Tibial nerve (tissue), 4 donors: ENCODE measurements at regions not wholly inside any gene's neighbourhood (a gene's known extent, or its start where the extent isn't known, plus 50 kb on each side); places are given as distances from the start of the nearest gene placed in this dataset.

Experiments
- DNase-seq, 2 donors: peaks; one replicate each; pipeline ENCODE4 v3.0.0-alpha.2; 2019; ENCODE audit warnings: low spot score in 2 of 2
- H3K27ac ChIP-seq, 4 donors: fragments of 200-600 bp; sonication (generic) in 3 of 4; one replicate each; pipeline ENCODE4 v1.5.1; 2017 to 2019; ENCODE audit warnings: mild to moderate bottlenecking in 1 of 4
- H3K27me3 ChIP-seq, 2 donors: fragments of 200-600 bp; sonication (generic) in 1 of 2; one replicate each; pipeline versions ENCODE4 v1.5.1 to v1.6.0; 2017 to 2019
- H3K36me3 ChIP-seq, 3 donors: fragments of 200-600 bp; sonication (generic); one replicate each; pipeline ENCODE4 v1.5.1; 2018 to 2019
- H3K4me1 ChIP-seq, 4 donors: fragments of 200-600 bp; sonication (generic) in 3 of 4; one replicate each; pipeline ENCODE4 v1.5.1; 2017 to 2019
- H3K4me3 ChIP-seq, 4 donors: fragments of 200-600 bp; sonication (generic) in 3 of 4; one replicate each; pipeline ENCODE4 v1.5.1; 2017 to 2019; ENCODE audit warnings: mild to moderate bottlenecking in 1 of 4, moderate library complexity in 1 of 4
- H3K9me3 ChIP-seq, 4 donors: fragments of 200-600 bp; sonication (generic) in 3 of 4; one replicate each; pipeline ENCODE4 v1.5.1; 2017 to 2019
- CTCF ChIP-seq, 5 experiments: fragments of 200-600 bp in 3 of 5; fragments of 450-650 bp in 2 of 5; sonication (generic) in 3 of 5; IDR thresholded peaks; one replicate each; pipeline ENCODE4 v1.5.1; 2016 to 2019; ENCODE audit warnings: antibody characterized with exemption in 5 of 5, mild to moderate bottlenecking in 3 of 5, moderate library complexity in 2 of 5
- EP300 ChIP-seq, 2 donors: sonication (generic); formaldehyde crosslinking; IDR thresholded peaks; one replicate each; pipeline ENCODE4 v1.6.1; 2017; ENCODE audit warnings: antibody characterized with exemption in 2 of 2, mild to moderate bottlenecking in 1 of 2
- POLR2A ChIP-seq, 2 donors: fragments of 450-650 bp; IDR thresholded peaks; one replicate each; pipeline ENCODE4 v1.6.1; 2017; ENCODE audit warnings: antibody characterized with exemption in 2 of 2, mild to moderate bottlenecking in 2 of 2, moderate library complexity in 2 of 2
- WGBS, 2 donors: methylation state at CpG; one replicate each; pipeline ENCODE4 v1.1.5; 2018; 5-methylcytosine and 5-hydroxymethylcytosine counted together

- Histone ChIP-seq H3K27ac (no peak overlapping the region), H3K27me3 (no peaks in the 10 kb centered on the region), H3K9me3 (no peaks in the 10 kb centered on the region), H3K4me1 (peaks cover 0 to 3% (median 0%) of the 10 kb centered on the region in 4 donors), H3K4me3 (no peak overlapping the region), H3K36me3 (no peaks in the 10 kb centered on the region)
- 78 to 79% methylated on average over 5 of the region's 5 CpGs for WGBS, 2 donors
- TF ChIP-seq CTCF (IDR thresholded peaks at IDR 0.05), result no peak
- no peak for TF ChIP-seq EP300 (IDR thresholded peaks at IDR 0.05)
- TF ChIP-seq POLR2A (IDR thresholded peaks at IDR 0.05), result no peak
- no peak for DNase-seq
Measured at GRCh38 chr14:66065188-66065587, 421.0 kb upstream of the CCDC196 start.

GRCh38 chr14:66066981-66067776, 419.0 kb upstream of the CCDC196 start:
- Histone ChIP-seq H3K4me3 (no peak overlapping the region), H3K36me3 (no peaks in the 10 kb centered on the region), H3K27ac (no peak overlapping the region), H3K4me1 (peaks cover 0 to 3% (median 0%) of the 10 kb centered on the region in 4 donors), H3K27me3 (no peaks in the 10 kb centered on the region), H3K9me3 (no peaks in the 10 kb centered on the region)
- DNase-seq, result no peak
- WGBS, 2 donors, result 83 to 87% methylated on average over 9 of the region's 9 CpGs
- no peak for TF ChIP-seq EP300 (IDR thresholded peaks at IDR 0.05)
- TF ChIP-seq POLR2A (IDR thresholded peaks at IDR 0.05), result no peak
- no peak for TF ChIP-seq CTCF (IDR thresholded peaks at IDR 0.05)

- no peaks in the 10 kb centered on the region for H3K36me3 ChIP-seq
- H3K4me3 ChIP-seq, result no peak overlapping the region
- WGBS, 2 donors, result 61 to 70% methylated on average over 2 of the region's 2 CpGs
- DNase-seq, result no peak
- H3K9me3 ChIP-seq, result no peaks in the 10 kb centered on the region
- H3K4me1 ChIP-seq, result peaks cover 0 to 3% (median 0%) of the 10 kb centered on the region in 4 donors
- H3K27me3 ChIP-seq, result no peaks in the 10 kb centered on the region
- TF ChIP-seq CTCF (IDR thresholded peaks at IDR 0.05) (no peak), EP300 (IDR thresholded peaks at IDR 0.05) (no peak)
- H3K27ac ChIP-seq, result no peak overlapping the region
Measured at GRCh38 chr14:66069036-66069435, 417.1 kb upstream of the CCDC196 start.

GRCh38 chr14:66069830-66070541, 416.2 kb upstream of the CCDC196 start:
- no peak overlapping the region for H3K27ac ChIP-seq
- no peaks in the 10 kb centered on the region for H3K27me3 ChIP-seq
- no peaks in the 10 kb centered on the region for H3K9me3 ChIP-seq
- no peak for DNase-seq
- no peak overlapping the region for H3K4me3 ChIP-seq
- peaks cover 0 to 3% (median 0%) of the 10 kb centered on the region in 4 donors for H3K4me1 ChIP-seq
- 54 to 64% methylated on average over 7 of the region's 7 CpGs for WGBS, 2 donors
- H3K36me3 ChIP-seq, result no peaks in the 10 kb centered on the region
- TF ChIP-seq CTCF (IDR thresholded peaks at IDR 0.05) (no peak), EP300 (IDR thresholded peaks at IDR 0.05) (no peak), POLR2A (IDR thresholded peaks at IDR 0.05) (no peak)
